ENCODE measurements at regions not wholly inside any gene's neighbourhood (a gene's known extent, or its start where the extent isn't known, plus 50 kb on each side); places are given as distances from the start of the nearest gene placed in this dataset.

GRCh38 chr3:34207806-34208205 lies 409.4 kb downstream of the PDCD6IP start:
- no peak for TF ChIP-seq CTCF (IDR thresholded peaks at IDR 0.05)
- TF ChIP-seq POLR2A (IDR thresholded peaks at IDR 0.05): no peak
